Activated naive CD4-positive, alpha-beta T cell treated with anti-CD3 and anti-CD28 coated beads, Interleukin-2, amount 50 U/mL, for 24 hours (primary cell): ENCODE measurements at regions not wholly inside any gene's neighbourhood (a gene's known extent, or its start where the extent isn't known, plus 50 kb on each side); places are given as distances from the start of the nearest gene placed in this dataset.

Experiments used
- H3K27ac Mint-ChIP-seq: one replicate; pipeline ENCODE4 v1.8.0; 2021; ENCODE audit warnings: mild to moderate bottlenecking, mixed read lengths
- H3K27me3 Mint-ChIP-seq: one replicate; pipeline ENCODE4 v1.8.0; 2021; ENCODE audit warnings: mixed read lengths
- H3K36me3 Mint-ChIP-seq: one replicate; pipeline ENCODE4 v1.8.0; 2021; ENCODE audit warnings: mixed read lengths
- H3K4me1 Mint-ChIP-seq: one replicate; pipeline ENCODE4 v1.8.0; 2021; ENCODE audit warnings: mixed read lengths
- H3K4me3 Mint-ChIP-seq: one replicate; pipeline ENCODE4 v1.8.0; 2021; ENCODE audit warnings: mild to moderate bottlenecking, mixed read lengths
- H3K9me3 Mint-ChIP-seq: one replicate; pipeline ENCODE4 v1.8.0; 2021; ENCODE audit warnings: mixed read lengths

GRCh38 chr1:214880956-214881355 lies 201.6 kb upstream of the KCNK2 start:
- H3K4me3 Mint-ChIP-seq, result no peak overlapping the region
- peaks cover 4% of the 10 kb centered on the region for H3K27me3 Mint-ChIP-seq
- H3K9me3 Mint-ChIP-seq, result peaks cover 7% of the 10 kb centered on the region
- H3K4me1 Mint-ChIP-seq, result no peaks in the 10 kb centered on the region
- no peaks in the 10 kb centered on the region for H3K36me3 Mint-ChIP-seq
- H3K27ac Mint-ChIP-seq, result no peak overlapping the region

- Mint-ChIP-seq H3K4me3 (no peak overlapping the region), H3K27me3 (peaks cover 4% of the 10 kb centered on the region)
Observed at GRCh38 chr1:214882616-214883015, 199.9 kb upstream of the KCNK2 start.

GRCh38 chr1:214895011-214895600 lies 187.4 kb upstream of the KCNK2 start:
- Mint-ChIP-seq H3K4me3 (no peak overlapping the region), H3K9me3 (peaks cover 5% of the 10 kb centered on the region), H3K36me3 (no peaks in the 10 kb centered on the region), H3K27ac (no peak overlapping the region), H3K4me1 (no peaks in the 10 kb centered on the region), H3K27me3 (peaks cover 4% of the 10 kb centered on the region)

More at GRCh38 chr1:214882616-214883015, 199.9 kb upstream of the KCNK2 start:
- Mint-ChIP-seq H3K9me3 (peaks cover 7% of the 10 kb centered on the region), H3K4me1 (no peaks in the 10 kb centered on the region), H3K36me3 (no peaks in the 10 kb centered on the region), H3K27ac (no peak overlapping the region)

- Mint-ChIP-seq H3K4me1 (no peaks in the 10 kb centered on the region), H3K4me3 (no peak overlapping the region), H3K27me3 (peaks cover 4% of the 10 kb centered on the region), H3K36me3 (no peaks in the 10 kb centered on the region), H3K27ac (no peak overlapping the region), H3K9me3 (peaks cover 5% of the 10 kb centered on the region)
Observed at GRCh38 chr1:214896921-214897320, 185.6 kb upstream of the KCNK2 start.

- Mint-ChIP-seq H3K36me3 (no peaks in the 10 kb centered on the region), H3K4me3 (no peak overlapping the region), H3K27me3 (peaks cover 4% of the 10 kb centered on the region), H3K27ac (no peak overlapping the region), H3K4me1 (no peaks in the 10 kb centered on the region), H3K9me3 (peaks cover 5% of the 10 kb centered on the region)
Observed at GRCh38 chr1:214897581-214897980, 185.0 kb upstream of the KCNK2 start.

- no peak overlapping the region for H3K27ac Mint-ChIP-seq
- H3K4me3 Mint-ChIP-seq, result no peak overlapping the region
- no peaks in the 10 kb centered on the region for H3K4me1 Mint-ChIP-seq
- peaks cover 3% of the 10 kb centered on the region for H3K27me3 Mint-ChIP-seq
- peaks cover 5% of the 10 kb centered on the region for H3K9me3 Mint-ChIP-seq
- no peaks in the 10 kb centered on the region for H3K36me3 Mint-ChIP-seq
Observed at GRCh38 chr1:214898161-214898560, 184.4 kb upstream of the KCNK2 start.

- H3K9me3 Mint-ChIP-seq, result no peaks in the 10 kb centered on the region
- H3K27me3 Mint-ChIP-seq, result no peaks in the 10 kb centered on the region
- H3K27ac Mint-ChIP-seq, result no peak overlapping the region
- H3K36me3 Mint-ChIP-seq, result no peaks in the 10 kb centered on the region
- H3K4me3 Mint-ChIP-seq, result no peak overlapping the region
- no peaks in the 10 kb centered on the region for H3K4me1 Mint-ChIP-seq
Observed at GRCh38 chr1:214898718-214899117, 183.8 kb upstream of the KCNK2 start.

GRCh38 chr1:214899908-214900460 lies 182.6 kb upstream of the KCNK2 start:
- H3K4me3 Mint-ChIP-seq, result no peak overlapping the region
- no peaks in the 10 kb centered on the region for H3K4me1 Mint-ChIP-seq
- H3K9me3 Mint-ChIP-seq, result no peaks in the 10 kb centered on the region
- H3K36me3 Mint-ChIP-seq, result no peaks in the 10 kb centered on the region
- H3K27ac Mint-ChIP-seq, result no peak overlapping the region
- no peaks in the 10 kb centered on the region for H3K27me3 Mint-ChIP-seq

- H3K4me3 Mint-ChIP-seq, result no peak overlapping the region
- H3K4me1 Mint-ChIP-seq, result no peaks in the 10 kb centered on the region
- peaks cover 2% of the 10 kb centered on the region for H3K27me3 Mint-ChIP-seq
- H3K36me3 Mint-ChIP-seq, result no peaks in the 10 kb centered on the region
- H3K9me3 Mint-ChIP-seq, result no peaks in the 10 kb centered on the region
- no peak overlapping the region for H3K27ac Mint-ChIP-seq
Observed at GRCh38 chr1:214900590-214900989, 181.9 kb upstream of the KCNK2 start.

GRCh38 chr1:214901718-214902117 lies 180.8 kb upstream of the KCNK2 start:
- peaks cover 2% of the 10 kb centered on the region for H3K27me3 Mint-ChIP-seq
- H3K27ac Mint-ChIP-seq, result no peak overlapping the region
- H3K9me3 Mint-ChIP-seq, result no peaks in the 10 kb centered on the region

GRCh38 chr1:214902636-214903320 lies 179.8 kb upstream of the KCNK2 start:
- H3K4me3 Mint-ChIP-seq, result no peak overlapping the region
- no peak overlapping the region for H3K27ac Mint-ChIP-seq
- no peaks in the 10 kb centered on the region for H3K9me3 Mint-ChIP-seq
- no peaks in the 10 kb centered on the region for H3K4me1 Mint-ChIP-seq
- no peaks in the 10 kb centered on the region for H3K36me3 Mint-ChIP-seq
- peaks cover 2% of the 10 kb centered on the region for H3K27me3 Mint-ChIP-seq

More at GRCh38 chr1:214901718-214902117, 180.8 kb upstream of the KCNK2 start:
- H3K4me1 Mint-ChIP-seq, result no peaks in the 10 kb centered on the region
- H3K36me3 Mint-ChIP-seq, result no peaks in the 10 kb centered on the region
- no peak overlapping the region for H3K4me3 Mint-ChIP-seq

GRCh38 chr1:214912127-214912526 lies 170.4 kb upstream of the KCNK2 start:
- no peak overlapping the region for H3K27ac Mint-ChIP-seq

GRCh38 chr1:214913966-214914365 lies 168.6 kb upstream of the KCNK2 start:
- Mint-ChIP-seq H3K4me3 (no peak overlapping the region), H3K27ac (no peak overlapping the region), H3K36me3 (no peaks in the 10 kb centered on the region), H3K27me3 (peaks cover 2% of the 10 kb centered on the region), H3K9me3 (no peaks in the 10 kb centered on the region), H3K4me1 (no peaks in the 10 kb centered on the region)

More at GRCh38 chr1:214912127-214912526, 170.4 kb upstream of the KCNK2 start:
- H3K27me3 Mint-ChIP-seq, result peaks cover 2% of the 10 kb centered on the region
- H3K9me3 Mint-ChIP-seq, result no peaks in the 10 kb centered on the region
- no peak overlapping the region for H3K4me3 Mint-ChIP-seq
- no peaks in the 10 kb centered on the region for H3K36me3 Mint-ChIP-seq
- H3K4me1 Mint-ChIP-seq, result no peaks in the 10 kb centered on the region

- H3K36me3 Mint-ChIP-seq, result no peaks in the 10 kb centered on the region
- H3K27me3 Mint-ChIP-seq, result no peaks in the 10 kb centered on the region
- H3K27ac Mint-ChIP-seq, result no peak overlapping the region
- no peaks in the 10 kb centered on the region for H3K9me3 Mint-ChIP-seq
- H3K4me1 Mint-ChIP-seq, result no peaks in the 10 kb centered on the region
- no peak overlapping the region for H3K4me3 Mint-ChIP-seq
Observed at GRCh38 chr1:214917081-214917635, 165.4 kb upstream of the KCNK2 start.

- H3K27me3 Mint-ChIP-seq, result no peaks in the 10 kb centered on the region
- no peaks in the 10 kb centered on the region for H3K36me3 Mint-ChIP-seq
- H3K4me3 Mint-ChIP-seq, result no peak overlapping the region
- no peak overlapping the region for H3K27ac Mint-ChIP-seq
- no peaks in the 10 kb centered on the region for H3K4me1 Mint-ChIP-seq
- no peaks in the 10 kb centered on the region for H3K9me3 Mint-ChIP-seq
Observed at GRCh38 chr1:214918745-214919144, 163.8 kb upstream of the KCNK2 start.

- Mint-ChIP-seq H3K27me3 (no peaks in the 10 kb centered on the region), H3K9me3 (no peaks in the 10 kb centered on the region), H3K4me1 (no peaks in the 10 kb centered on the region), H3K36me3 (no peaks in the 10 kb centered on the region), H3K27ac (no peak overlapping the region), H3K4me3 (no peak overlapping the region)
Observed at GRCh38 chr1:214920337-214920736, 162.2 kb upstream of the KCNK2 start.
